BE2C (cell line): ENCODE measurements at regions not wholly inside any gene's neighbourhood (a gene's known extent, or its start where the extent isn't known, plus 50 kb on each side); places are given as distances from the start of the nearest gene placed in this dataset.

ENCODE experiments used
- DNase-seq: peaks from one replicate; pipeline ENCODE4 v3.0.0-alpha.2; 2020
- H3K27me3 ChIP-seq: fragments of 250-450 bp; sonication (Bioruptor Pico); 2 replicates; pipeline ENCODE4 v1.5.1; 2020; ENCODE audit warnings: mild to moderate bottlenecking
- H3K36me3 ChIP-seq: fragments of 250-450 bp; sonication (Bioruptor Pico); 2 replicates; pipeline ENCODE4 v1.5.1; 2020; ENCODE audit warnings: mild to moderate bottlenecking
- H3K4me1 ChIP-seq: fragments of 250-450 bp; sonication (Bioruptor Pico); 2 replicates; pipeline ENCODE4 v1.5.1; 2020
- H3K4me3 ChIP-seq: 2 replicates; pipeline ENCODE4 v1.5.1; 2011; ENCODE audit warnings: low read depth, low read length
- H3K9me3 ChIP-seq: fragments of 250-450 bp; sonication (Bioruptor Pico); 2 replicates; pipeline ENCODE4 v1.5.1; 2020
- CTCF ChIP-seq: IDR thresholded peaks from 2 replicates; pipeline ENCODE4 v1.5.1; 2012; ENCODE audit warnings: mild to moderate bottlenecking, low read depth, low read length

GRCh38 chr2:155622443-155622842 is 710.1 kb downstream of the NR4A2 start:
- Histone ChIP-seq H3K36me3 (no peaks in the 10 kb centered on the region), H3K4me3 (no peak overlapping the region), H3K4me1 (no peaks in the 10 kb centered on the region), H3K27me3 (no peaks in the 10 kb centered on the region), H3K9me3 (no peaks in the 10 kb centered on the region)
- TF ChIP-seq CTCF: no peak
- no peak for DNase-seq

GRCh38 chr2:155600914-155601760 is 731.4 kb downstream of the NR4A2 start:
- no peaks in the 10 kb centered on the region for H3K36me3 ChIP-seq
- TF ChIP-seq CTCF: no peak
- H3K27me3 ChIP-seq: no peaks in the 10 kb centered on the region
- no peak overlapping the region for H3K4me3 ChIP-seq
- no peak for DNase-seq
- no peaks in the 10 kb centered on the region for H3K4me1 ChIP-seq
- H3K9me3 ChIP-seq: no peaks in the 10 kb centered on the region

- DNase-seq: no peak
Measured at GRCh38 chr2:155600296-155600695, 732.2 kb downstream of the NR4A2 start.

GRCh38 chr2:155599834-155600233 is 732.7 kb downstream of the NR4A2 start:
- Histone ChIP-seq H3K27me3 (no peaks in the 10 kb centered on the region), H3K4me1 (no peaks in the 10 kb centered on the region), H3K9me3 (no peaks in the 10 kb centered on the region), H3K36me3 (no peaks in the 10 kb centered on the region), H3K4me3 (no peak overlapping the region)
- no peak for TF ChIP-seq CTCF
- DNase-seq: no peak

More at GRCh38 chr2:155600296-155600695, 732.2 kb downstream of the NR4A2 start:
- Histone ChIP-seq H3K9me3 (no peaks in the 10 kb centered on the region), H3K4me3 (no peak overlapping the region), H3K27me3 (no peaks in the 10 kb centered on the region), H3K36me3 (no peaks in the 10 kb centered on the region), H3K4me1 (no peaks in the 10 kb centered on the region)
- no peak for TF ChIP-seq CTCF

GRCh38 chr2:155583674-155584195 is 748.8 kb downstream of the NR4A2 start:
- no peaks in the 10 kb centered on the region for H3K4me1 ChIP-seq
- no peak for TF ChIP-seq CTCF
- H3K4me3 ChIP-seq: no peak overlapping the region
- H3K36me3 ChIP-seq: no peaks in the 10 kb centered on the region
- H3K27me3 ChIP-seq: no peaks in the 10 kb centered on the region
- DNase-seq: no peak
- H3K9me3 ChIP-seq: no peaks in the 10 kb centered on the region

GRCh38 chr2:155574941-155575340 is 757.6 kb downstream of the NR4A2 start:
- Histone ChIP-seq H3K36me3 (no peaks in the 10 kb centered on the region), H3K4me1 (no peaks in the 10 kb centered on the region), H3K4me3 (no peak overlapping the region), H3K27me3 (no peaks in the 10 kb centered on the region), H3K9me3 (no peaks in the 10 kb centered on the region)
- no peak for TF ChIP-seq CTCF
- DNase-seq: no peak
